ENCODE measurements at regions not wholly inside any gene's neighbourhood (a gene's known extent, or its start where the extent isn't known, plus 50 kb on each side); places are given as distances from the start of the nearest gene placed in this dataset.
A peak's percentile ranks its signal among the peaks of the same experiment; 100 is the strongest.

DNA sequence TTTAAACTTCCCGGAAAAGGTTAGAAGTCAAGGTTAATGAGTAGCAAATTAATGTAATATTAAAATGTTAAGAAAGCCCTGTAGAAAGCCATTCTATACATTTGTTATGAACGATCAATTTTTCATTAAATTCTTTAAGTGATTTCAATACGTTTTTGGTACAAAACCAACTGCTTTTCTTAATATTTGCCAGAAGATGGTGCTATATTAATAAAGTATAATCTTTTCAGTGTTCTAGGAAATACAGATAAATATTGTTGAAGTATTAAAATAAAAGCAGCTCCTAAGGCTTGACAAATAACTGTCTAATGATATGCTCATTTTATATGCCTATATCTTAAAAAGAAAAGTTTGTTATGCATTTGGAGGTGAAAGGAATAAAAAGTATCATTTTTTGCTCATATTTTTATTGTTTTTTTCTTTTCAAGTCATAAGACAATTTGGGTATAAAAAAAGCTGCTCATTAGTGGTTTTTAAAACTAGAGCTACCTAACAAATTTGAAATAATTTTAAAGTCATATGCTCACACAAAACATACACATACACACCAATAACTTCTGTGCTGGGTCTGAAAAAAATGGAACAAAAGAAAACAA is 130.3 kb upstream of the POT1 start:
- no peak for DNase-seq
- no peak overlapping the region for H3K4me3 ChIP-seq (ENCODE audit: low read length)
- no peaks in the 10 kb centered on the region for H3K36me3 ChIP-seq (ENCODE audit: control insufficient read depth, insufficient read depth, low read length)
- H3K27me3 ChIP-seq (ENCODE audit: control insufficient read depth, insufficient read depth, low read length) = no peaks in the 10 kb centered on the region
- no peak overlapping the region for H3K27ac ChIP-seq (ENCODE audit: low read length)
- WGBS (ENCODE audit: insufficient coverage, low lambda C conversion rate) = 30% methylated on average over 3 of the region's 3 CpGs
- H3K4me1 ChIP-seq (ENCODE audit: control insufficient read depth, insufficient read depth, low read length) = peaks cover 9% of the 10 kb centered on the region
- H3K9me3 ChIP-seq (ENCODE audit: control insufficient read depth, low read depth, low read length) = no peaks in the 10 kb centered on the region

DNA sequence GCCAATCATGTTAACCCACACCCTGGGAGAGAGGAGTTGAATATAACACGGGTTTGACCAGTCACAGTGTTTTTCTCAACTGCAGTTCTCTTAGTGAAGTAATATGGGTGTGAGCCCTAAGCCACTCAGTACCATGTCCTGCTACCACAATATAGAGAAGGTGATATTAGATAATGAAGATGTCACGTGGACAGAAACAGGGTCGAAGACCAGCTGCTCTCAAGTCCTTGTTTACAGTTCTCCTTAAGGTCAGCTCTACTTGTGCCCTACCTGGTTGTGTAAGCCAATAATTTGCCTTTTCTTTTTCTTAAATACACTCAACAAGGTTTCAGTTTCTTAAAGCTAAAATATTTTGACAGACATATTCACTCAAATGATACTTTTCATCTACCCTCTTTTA is 128.3 kb upstream of the POT1 start:
- peak; percentile 50 to 68 for DNase-seq
- no peaks in the 10 kb centered on the region for H3K9me3 ChIP-seq (ENCODE audit: control insufficient read depth, low read depth, low read length)
- no CpG with 5 or more reads among the region's 3 CpGs for WGBS (ENCODE audit: insufficient coverage, low lambda C conversion rate)

DNA sequence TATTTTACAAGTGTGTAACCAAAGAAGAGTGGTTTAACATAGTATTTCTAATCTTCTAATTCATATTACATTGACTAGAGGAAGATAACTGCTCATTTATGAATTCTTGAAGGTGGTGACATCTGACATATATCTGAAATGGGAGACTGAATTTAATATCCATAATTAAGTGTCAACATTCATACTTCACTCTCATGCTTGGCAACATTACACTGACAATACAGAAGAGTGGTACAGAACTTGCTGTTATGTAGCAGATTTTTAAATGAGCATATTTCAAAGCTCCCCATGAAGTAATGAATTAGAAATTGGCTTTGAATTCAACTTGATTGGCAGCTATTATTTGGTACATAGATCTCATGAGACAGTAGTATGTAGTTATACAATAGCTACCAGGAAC is 125.8 kb upstream of the POT1 start:
- Histone ChIP-seq H3K36me3 (ENCODE audit: control insufficient read depth, insufficient read depth, low read length) (no peaks in the 10 kb centered on the region), H3K9me3 (ENCODE audit: control insufficient read depth, low read depth, low read length) (no peaks in the 10 kb centered on the region), H3K27me3 (ENCODE audit: control insufficient read depth, insufficient read depth, low read length) (no peaks in the 10 kb centered on the region), H3K27ac (ENCODE audit: low read length) (no peak overlapping the region), H3K4me3 (ENCODE audit: low read length) (no peak overlapping the region), H3K4me1 (ENCODE audit: control insufficient read depth, insufficient read depth, low read length) (peaks cover 4% of the 10 kb centered on the region)
- DNase-seq = no peak

More for the DNA sequence above, 128.3 kb upstream of the POT1 start:
- no peak overlapping the region for H3K4me3 ChIP-seq (ENCODE audit: low read length)
- H3K27ac ChIP-seq (ENCODE audit: low read length) = no peak overlapping the region
- H3K4me1 ChIP-seq (ENCODE audit: control insufficient read depth, insufficient read depth, low read length) = peaks cover 9% of the 10 kb centered on the region
- H3K36me3 ChIP-seq (ENCODE audit: control insufficient read depth, insufficient read depth, low read length) = no peaks in the 10 kb centered on the region
- no peaks in the 10 kb centered on the region for H3K27me3 ChIP-seq (ENCODE audit: control insufficient read depth, insufficient read depth, low read length)

GRCh38 chr7:125046767-125047166 is 117.1 kb upstream of the POT1 start:
- Histone ChIP-seq H3K27me3 (ENCODE audit: control insufficient read depth, insufficient read depth, low read length) (no peaks in the 10 kb centered on the region), H3K4me3 (ENCODE audit: low read length) (no peak overlapping the region), H3K27ac (ENCODE audit: low read length) (no peak overlapping the region), H3K9me3 (ENCODE audit: control insufficient read depth, low read depth, low read length) (no peaks in the 10 kb centered on the region), H3K36me3 (ENCODE audit: control insufficient read depth, insufficient read depth, low read length) (no peaks in the 10 kb centered on the region), H3K4me1 (ENCODE audit: control insufficient read depth, insufficient read depth, low read length) (no peaks in the 10 kb centered on the region)
- no peak for DNase-seq
- WGBS (ENCODE audit: insufficient coverage, low lambda C conversion rate) = no CpG with 5 or more reads among the region's 6 CpGs

DNA sequence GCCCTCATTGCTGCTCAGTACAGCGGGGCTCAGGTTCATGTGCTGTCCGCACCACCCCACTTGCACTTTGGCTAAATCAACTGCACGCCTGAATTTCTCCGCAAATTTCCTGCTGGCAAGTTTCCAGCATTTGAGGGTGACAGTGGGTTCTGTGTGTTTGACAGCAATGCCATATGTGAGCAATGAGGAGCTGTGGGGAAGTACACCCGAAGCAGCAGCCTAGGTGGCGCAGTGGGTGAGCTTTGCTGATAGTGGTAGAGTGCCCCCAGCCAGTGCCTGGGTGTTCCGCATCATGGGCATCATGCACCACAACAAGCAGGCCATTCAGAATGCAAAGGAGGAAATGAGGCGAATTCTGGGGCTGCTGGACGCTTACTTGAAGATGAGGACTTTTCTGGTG is 103.9 kb upstream of the POT1 start:
- H3K4me1 ChIP-seq (ENCODE audit: control insufficient read depth, insufficient read depth, low read length) = no peaks in the 10 kb centered on the region
- no peaks in the 10 kb centered on the region for H3K36me3 ChIP-seq (ENCODE audit: control insufficient read depth, insufficient read depth, low read length)
- no peak overlapping the region for H3K4me3 ChIP-seq (ENCODE audit: low read length)
- peak; percentile 0 to 2 for DNase-seq
- H3K27me3 ChIP-seq (ENCODE audit: control insufficient read depth, insufficient read depth, low read length) = no peaks in the 10 kb centered on the region
- no peak overlapping the region for H3K27ac ChIP-seq (ENCODE audit: low read length)
- 60% methylated on average over 1 of the region's 9 CpGs for WGBS (ENCODE audit: insufficient coverage, low lambda C conversion rate)
- H3K9me3 ChIP-seq (ENCODE audit: control insufficient read depth, low read depth, low read length) = no peaks in the 10 kb centered on the region

DNA sequence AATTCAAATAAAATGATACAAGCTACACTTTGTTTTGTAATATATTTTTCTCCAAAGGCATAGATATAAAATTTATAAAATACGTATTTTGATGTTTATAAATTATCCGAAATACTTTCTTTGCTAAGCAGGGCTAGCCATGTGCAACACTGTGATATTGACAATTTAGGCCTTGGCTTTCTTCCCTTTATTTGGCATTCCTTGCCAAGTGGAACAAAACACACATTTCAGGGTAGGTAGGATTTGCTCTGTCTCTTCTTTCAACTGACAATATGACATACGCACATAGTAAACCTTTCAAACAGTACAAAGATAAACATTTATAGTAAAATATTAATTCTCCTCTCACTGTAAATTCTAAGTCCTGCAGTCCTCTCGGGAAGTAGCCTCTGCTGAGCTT is 103.3 kb upstream of the POT1 start:
- no peak overlapping the region for H3K27ac ChIP-seq (ENCODE audit: low read length)
- H3K4me1 ChIP-seq (ENCODE audit: control insufficient read depth, insufficient read depth, low read length) = no peaks in the 10 kb centered on the region
- 38% methylated on average over 2 of the region's 4 CpGs for WGBS (ENCODE audit: insufficient coverage, low lambda C conversion rate)
- no peaks in the 10 kb centered on the region for H3K9me3 ChIP-seq (ENCODE audit: control insufficient read depth, low read depth, low read length)
- no peaks in the 10 kb centered on the region for H3K36me3 ChIP-seq (ENCODE audit: control insufficient read depth, insufficient read depth, low read length)
- H3K27me3 ChIP-seq (ENCODE audit: control insufficient read depth, insufficient read depth, low read length) = no peaks in the 10 kb centered on the region
- no peak overlapping the region for H3K4me3 ChIP-seq (ENCODE audit: low read length)
- no peak for DNase-seq

- Histone ChIP-seq H3K9me3 (ENCODE audit: control insufficient read depth, low read depth, low read length) (no peaks in the 10 kb centered on the region), H3K27ac (ENCODE audit: low read length) (no peak overlapping the region), H3K4me1 (ENCODE audit: control insufficient read depth, insufficient read depth, low read length) (no peaks in the 10 kb centered on the region), H3K4me3 (ENCODE audit: low read length) (no peak overlapping the region), H3K36me3 (ENCODE audit: control insufficient read depth, insufficient read depth, low read length) (no peaks in the 10 kb centered on the region), H3K27me3 (ENCODE audit: control insufficient read depth, insufficient read depth, low read length) (no peaks in the 10 kb centered on the region)
- 68% methylated on average over 2 of the region's 4 CpGs for WGBS (ENCODE audit: insufficient coverage, low lambda C conversion rate)
- peak in 1 of 2 donors; percentile 0 for DNase-seq
Observed at GRCh38 chr7:125030756-125031387, 101.2 kb upstream of the POT1 start.

DNA sequence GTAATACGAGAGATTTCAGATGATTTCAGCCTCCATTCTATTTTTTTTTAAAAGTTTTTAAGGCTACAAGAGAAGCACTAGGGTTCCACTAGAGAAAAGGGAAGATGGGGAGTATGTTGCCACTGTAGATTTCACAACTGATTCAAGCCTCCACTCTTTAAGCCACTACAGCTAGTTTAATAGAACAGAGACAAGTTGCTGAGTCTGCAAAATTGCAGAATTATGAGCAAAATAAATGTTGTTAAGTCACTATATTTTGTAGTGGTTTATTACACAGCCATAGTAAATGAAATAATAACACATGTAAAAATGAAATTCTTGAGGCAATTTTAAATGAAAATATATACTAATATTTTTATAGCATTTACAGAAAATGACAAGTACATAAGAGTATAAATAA is 96.0 kb upstream of the POT1 start:
- H3K9me3 ChIP-seq (ENCODE audit: control insufficient read depth, low read depth, low read length) = no peaks in the 10 kb centered on the region
- no peaks in the 10 kb centered on the region for H3K36me3 ChIP-seq (ENCODE audit: control insufficient read depth, insufficient read depth, low read length)
- H3K4me3 ChIP-seq (ENCODE audit: low read length) = no peak overlapping the region
- H3K4me1 ChIP-seq (ENCODE audit: control insufficient read depth, insufficient read depth, low read length) = no peaks in the 10 kb centered on the region
- 88% methylated on average over 1 of the region's 1 CpG for WGBS (ENCODE audit: insufficient coverage, low lambda C conversion rate)
- DNase-seq = no peak
- no peak overlapping the region for H3K27ac ChIP-seq (ENCODE audit: low read length)
- H3K27me3 ChIP-seq (ENCODE audit: control insufficient read depth, insufficient read depth, low read length) = no peaks in the 10 kb centered on the region

DNA sequence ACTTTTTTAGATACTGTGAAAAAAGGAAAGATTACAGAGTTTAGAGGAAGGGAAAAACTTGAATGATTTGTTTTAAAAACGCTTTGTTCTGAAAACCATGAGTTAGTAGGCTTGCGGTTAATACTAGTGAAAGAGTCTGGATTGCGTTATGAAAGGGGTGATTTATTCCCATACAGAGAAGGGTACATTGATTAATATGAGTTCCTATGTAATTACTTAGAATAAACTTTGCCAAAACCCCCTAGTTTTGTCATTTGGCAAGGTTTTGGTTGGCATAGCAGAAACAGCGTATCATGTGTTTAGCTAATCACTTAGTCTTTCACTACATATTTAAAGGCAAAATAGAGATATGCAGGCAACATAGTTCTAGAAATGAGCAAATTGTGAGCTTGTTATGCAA is 91.2 kb upstream of the POT1 start:
- no peaks in the 10 kb centered on the region for H3K9me3 ChIP-seq (ENCODE audit: control insufficient read depth, low read depth, low read length)
- H3K27ac ChIP-seq (ENCODE audit: low read length) = no peak overlapping the region
- 86% methylated on average over 4 of the region's 4 CpGs for WGBS (ENCODE audit: insufficient coverage, low lambda C conversion rate)
- no peak overlapping the region for H3K4me3 ChIP-seq (ENCODE audit: low read length)
- no peaks in the 10 kb centered on the region for H3K27me3 ChIP-seq (ENCODE audit: control insufficient read depth, insufficient read depth, low read length)
- no peak for DNase-seq
- H3K4me1 ChIP-seq (ENCODE audit: control insufficient read depth, insufficient read depth, low read length) = no peaks in the 10 kb centered on the region
- H3K36me3 ChIP-seq (ENCODE audit: control insufficient read depth, insufficient read depth, low read length) = no peaks in the 10 kb centered on the region

- Histone ChIP-seq H3K27me3 (ENCODE audit: control insufficient read depth, insufficient read depth, low read length) (no peaks in the 10 kb centered on the region), H3K27ac (ENCODE audit: low read length) (no peak overlapping the region), H3K36me3 (ENCODE audit: control insufficient read depth, insufficient read depth, low read length) (no peaks in the 10 kb centered on the region), H3K9me3 (ENCODE audit: control insufficient read depth, low read depth, low read length) (no peaks in the 10 kb centered on the region), H3K4me3 (ENCODE audit: low read length) (no peak overlapping the region), H3K4me1 (ENCODE audit: control insufficient read depth, insufficient read depth, low read length) (no peaks in the 10 kb centered on the region)
- no peak for DNase-seq
- 100% methylated on average over 1 of the region's 1 CpG for WGBS (ENCODE audit: insufficient coverage, low lambda C conversion rate)
Observed at GRCh38 chr7:125010540-125010939, 80.9 kb upstream of the POT1 start.

GRCh38 chr7:124996778-124997177 is 67.2 kb upstream of the POT1 start:
- DNase-seq = no peak
- Histone ChIP-seq H3K27ac (ENCODE audit: low read length) (no peak overlapping the region), H3K4me1 (ENCODE audit: control insufficient read depth, insufficient read depth, low read length) (no peaks in the 10 kb centered on the region), H3K36me3 (ENCODE audit: control insufficient read depth, insufficient read depth, low read length) (no peaks in the 10 kb centered on the region), H3K27me3 (ENCODE audit: control insufficient read depth, insufficient read depth, low read length) (no peaks in the 10 kb centered on the region), H3K9me3 (ENCODE audit: control insufficient read depth, low read depth, low read length) (no peaks in the 10 kb centered on the region), H3K4me3 (ENCODE audit: low read length) (no peak overlapping the region)
- no CpG with 5 or more reads among the region's 4 CpGs for WGBS (ENCODE audit: insufficient coverage, low lambda C conversion rate)

All from large intestine (tissue), 3 donors.